GM18909 (cell line): ENCODE measurements at regions not wholly inside any gene's neighbourhood (a gene's known extent, or its start where the extent isn't known, plus 50 kb on each side); places are given as distances from the start of the nearest gene placed in this dataset.

Experiments used
- ATAC-seq: cut with Tn5 transposase; IDR thresholded peaks from one replicate; pipeline ENCODE4 v1.9.1; 2021; ENCODE audit warnings: mild to moderate bottlenecking; ENCODE audit not compliant: unreplicated experiment, poor library complexity

GRCh38 chr5:107268241-107268640, 402.5 kb downstream of the EFNA5 start:
- ATAC-seq = no peak

GRCh38 chr5:107266100-107266499, 404.6 kb downstream of the EFNA5 start:
- ATAC-seq = no peak

GRCh38 chr5:107265193-107265592, 405.5 kb downstream of the EFNA5 start:
- ATAC-seq = peak; percentile 42

- ATAC-seq = peak; percentile 73
Measured at GRCh38 chr5:107263387-107264018, 407.2 kb downstream of the EFNA5 start.

GRCh38 chr5:107257885-107258520, 412.7 kb downstream of the EFNA5 start:
- ATAC-seq = peak; percentile 91

- no peak for ATAC-seq
Measured at GRCh38 chr5:107254902-107255234, 415.9 kb downstream of the EFNA5 start.

GRCh38 chr5:107254214-107254901, 416.4 kb downstream of the EFNA5 start:
- ATAC-seq = no peak

GRCh38 chr5:107253246-107253645, 417.5 kb downstream of the EFNA5 start:
- ATAC-seq = no peak

GRCh38 chr5:107251151-107251550, 419.6 kb downstream of the EFNA5 start:
- ATAC-seq = no peak

- no peak for ATAC-seq
Measured at GRCh38 chr5:107248066-107248695, 422.6 kb downstream of the EFNA5 start.

GRCh38 chr5:107247427-107247826, 423.3 kb downstream of the EFNA5 start:
- ATAC-seq = no peak

- no peak for ATAC-seq
Measured at GRCh38 chr5:107243220-107243579, 427.5 kb downstream of the EFNA5 start.

GRCh38 chr5:107242411-107243219, 428.1 kb downstream of the EFNA5 start:
- no peak for ATAC-seq

GRCh38 chr5:107241841-107242240, 428.9 kb downstream of the EFNA5 start:
- ATAC-seq = no peak

- no peak for ATAC-seq
Measured at GRCh38 chr5:107235167-107235566, 435.6 kb downstream of the EFNA5 start.

- no peak for ATAC-seq
Measured at GRCh38 chr5:107232788-107233187, 437.9 kb downstream of the EFNA5 start.

GRCh38 chr5:107232293-107232692, 438.4 kb downstream of the EFNA5 start:
- ATAC-seq = no peak

- ATAC-seq = no peak
Measured at GRCh38 chr5:107231191-107231590, 439.5 kb downstream of the EFNA5 start.

GRCh38 chr5:107230367-107230766, 440.4 kb downstream of the EFNA5 start:
- ATAC-seq = no peak

GRCh38 chr5:107228226-107228625, 442.5 kb downstream of the EFNA5 start:
- ATAC-seq = no peak

- ATAC-seq = no peak
Measured at GRCh38 chr5:107224272-107224671, 446.5 kb downstream of the EFNA5 start.
